ENCODE measurements at regions not wholly inside any gene's neighbourhood (a gene's known extent, or its start where the extent isn't known, plus 50 kb on each side); places are given as distances from the start of the nearest gene placed in this dataset.

- DNase-seq = peak; percentile 33
- H3K27me3 Mint-ChIP-seq (ENCODE audit: insufficient read depth) = no peaks in the 10 kb centered on the region; the same call in 1 of the 2 replicates
- no peak overlapping the region for H3K4me3 Mint-ChIP-seq
- no peaks in the 10 kb centered on the region; the same call in 1 of the 2 replicates for H3K36me3 Mint-ChIP-seq (ENCODE audit: low read depth)
- H3K4me1 Mint-ChIP-seq (ENCODE audit: low read depth) = peaks cover 30% of the 10 kb centered on the region
- H3K9me3 Mint-ChIP-seq = no peaks in the 10 kb centered on the region
- TF ChIP-seq CTCF (IDR thresholded peaks at IDR 0.05) = no peak
- H3K27ac Mint-ChIP-seq = no peak overlapping the region
These were observed 453.9 kb downstream of the ENC1 start for GRCh38 chr5:74186356-74187315.

GRCh38 chr5:74185599-74185998, 454.9 kb downstream of the ENC1 start:
- no peak overlapping the region for H3K27ac Mint-ChIP-seq
- peaks cover 30% of the 10 kb centered on the region for H3K4me1 Mint-ChIP-seq (ENCODE audit: low read depth)
- H3K9me3 Mint-ChIP-seq = no peaks in the 10 kb centered on the region
- H3K36me3 Mint-ChIP-seq (ENCODE audit: low read depth) = no peaks in the 10 kb centered on the region; the same call in 1 of the 2 replicates
- no peak for DNase-seq
- no peak overlapping the region for H3K4me3 Mint-ChIP-seq
- no peak for TF ChIP-seq CTCF (IDR thresholded peaks at IDR 0.05)
- peaks cover 2% of the 10 kb centered on the region; the same call in 1 of the 2 replicates for H3K27me3 Mint-ChIP-seq (ENCODE audit: insufficient read depth)

GRCh38 chr5:74184649-74185048, 455.9 kb downstream of the ENC1 start:
- no peak overlapping the region for H3K4me3 Mint-ChIP-seq
- no peak for TF ChIP-seq CTCF (IDR thresholded peaks at IDR 0.05)
- H3K27me3 Mint-ChIP-seq (ENCODE audit: insufficient read depth) = peaks cover 2% of the 10 kb centered on the region; the same call in 1 of the 2 replicates
- H3K27ac Mint-ChIP-seq = no peak overlapping the region
- DNase-seq = no peak
- H3K36me3 Mint-ChIP-seq (ENCODE audit: low read depth) = no peaks in the 10 kb centered on the region; the same call in 1 of the 2 replicates
- H3K4me1 Mint-ChIP-seq (ENCODE audit: low read depth) = peaks cover 30% of the 10 kb centered on the region
- H3K9me3 Mint-ChIP-seq = no peaks in the 10 kb centered on the region

GRCh38 chr5:74183041-74183440, 457.5 kb downstream of the ENC1 start:
- Mint-ChIP-seq H3K27ac (no peak overlapping the region), H3K4me1 (ENCODE audit: low read depth) (peaks cover 31% of the 10 kb centered on the region), H3K27me3 (ENCODE audit: insufficient read depth) (peaks cover 2% of the 10 kb centered on the region), H3K4me3 (no peak overlapping the region), H3K36me3 (ENCODE audit: low read depth) (no peaks in the 10 kb centered on the region; the same call in 1 of the 2 replicates), H3K9me3 (no peaks in the 10 kb centered on the region)
- no peak for TF ChIP-seq CTCF (IDR thresholded peaks at IDR 0.05)
- no peak for DNase-seq

GRCh38 chr5:74182603-74183002, 457.9 kb downstream of the ENC1 start:
- Mint-ChIP-seq H3K27ac (no peak overlapping the region), H3K36me3 (ENCODE audit: low read depth) (no peaks in the 10 kb centered on the region; the same call in 1 of the 2 replicates), H3K9me3 (no peaks in the 10 kb centered on the region), H3K4me1 (ENCODE audit: low read depth) (peaks cover 27% of the 10 kb centered on the region), H3K4me3 (no peak overlapping the region), H3K27me3 (ENCODE audit: insufficient read depth) (peaks cover 5% of the 10 kb centered on the region)
- DNase-seq = no peak
- no peak for TF ChIP-seq CTCF (IDR thresholded peaks at IDR 0.05)
